MCF 10A (cell line): ENCODE measurements at regions not wholly inside any gene's neighbourhood (a gene's known extent, or its start where the extent isn't known, plus 50 kb on each side); places are given as distances from the start of the nearest gene placed in this dataset.

Experiments used
- BruUV-seq: library from RNA; stranded (reverse); fragments of 400-500 nt; replicated peaks from 2 replicates; lab custom pipeline; 2021; lab: Mats Ljungman, UMichigan
- CTCF ChIA-PET: fragments of 300-600 bp; sonication (Branson Sonifier 250); formaldehyde crosslinking; extraction: SDS; loops from one replicate; lab custom pipeline; 2021; ENCODE audit warnings: antibody characterized with exemption, inconsistent platforms; lab: Yijun Ruan, JAX
- POLR2A ChIA-PET: fragments of 300-600, 350-650 bp; sonication (Branson Sonifier 250); formaldehyde crosslinking; extraction: SDS; loops from one replicate; lab custom pipeline; 2020; ENCODE audit warnings: antibody characterized with exemption, inconsistent platforms; lab: Yijun Ruan, JAX
- DNase-seq: peaks from one replicate; pipeline ENCODE4 v3.0.0-alpha.2; 2018; ENCODE audit not compliant: unreplicated experiment
- H3K27ac Mint-ChIP-seq: one replicate; pipeline ENCODE4 v1.8.0; 2022; ENCODE audit warnings: mild to moderate bottlenecking, low read depth, mixed read lengths; ENCODE audit not compliant: unreplicated experiment
- H3K27me3 Mint-ChIP-seq: one replicate; pipeline ENCODE4 v1.8.0; 2022; ENCODE audit warnings: mixed read lengths; ENCODE audit not compliant: insufficient read depth, unreplicated experiment
- H3K36me3 Mint-ChIP-seq: one replicate; pipeline ENCODE4 v1.8.0; 2022; ENCODE audit warnings: mild to moderate bottlenecking, moderate library complexity, mixed read lengths; ENCODE audit not compliant: insufficient read depth, unreplicated experiment
- H3K4me1 Mint-ChIP-seq: one replicate; pipeline ENCODE4 v1.8.0; 2022; ENCODE audit warnings: mixed read lengths; ENCODE audit not compliant: insufficient read depth, unreplicated experiment
- H3K4me3 Mint-ChIP-seq: one replicate; pipeline ENCODE4 v1.8.0; 2022; ENCODE audit warnings: mild to moderate bottlenecking, moderate library complexity, mixed read lengths; ENCODE audit not compliant: unreplicated experiment
- H3K9me3 Mint-ChIP-seq: one replicate; pipeline ENCODE4 v1.8.0; 2022; ENCODE audit warnings: mixed read lengths; ENCODE audit not compliant: unreplicated experiment
- CTCF ChIP-seq: fragments of 200-600 bp; IDR thresholded peaks from one replicate; pipeline ENCODE4 v1.8.0; 2022; ENCODE audit warnings: antibody characterized with exemption, mild to moderate bottlenecking; ENCODE audit not compliant: unreplicated experiment
- intact Hi-C: fragments of 100-400 bp; cut with micrococcal nuclease; formaldehyde crosslinking; loops from 2 replicates; pipeline ENCODE4 v1.14.1; 2022

- ChIA-PET CTCF (no interaction called here), POLR2A (no interaction called here)
- Mint-ChIP-seq H3K27ac (no peak overlapping the region), H3K4me3 (no peak overlapping the region), H3K9me3 (no peaks in the 10 kb centered on the region), H3K36me3 (no peaks in the 10 kb centered on the region), H3K4me1 (no peaks in the 10 kb centered on the region), H3K27me3 (peaks cover 20% of the 10 kb centered on the region)
- intact Hi-C loops: no loop called here
- BruUV-seq: no TSS peak
- no peak for DNase-seq
- TF ChIP-seq CTCF: no peak
Observed at GRCh38 chr1:36624466-36624865, 141.8 kb upstream of the CSF3R start.

- POLR2A ChIA-PET: no interaction called here
- DNase-seq: no peak
Observed at GRCh38 chr1:36622741-36623648, 140.3 kb upstream of the CSF3R start.

GRCh38 chr1:36621531-36621930 lies 138.8 kb upstream of the CSF3R start:
- intact Hi-C loops: no loop called here

More at GRCh38 chr1:36622741-36623648, 140.3 kb upstream of the CSF3R start:
- CTCF ChIA-PET: no interaction called here
- H3K9me3 Mint-ChIP-seq: no peaks in the 10 kb centered on the region
- no TSS peak for BruUV-seq
- no peak for TF ChIP-seq CTCF
- peaks cover 20% of the 10 kb centered on the region for H3K27me3 Mint-ChIP-seq
- H3K27ac Mint-ChIP-seq: no peak overlapping the region
- H3K4me1 Mint-ChIP-seq: no peaks in the 10 kb centered on the region
- no peaks in the 10 kb centered on the region for H3K36me3 Mint-ChIP-seq
- no peak overlapping the region for H3K4me3 Mint-ChIP-seq
- intact Hi-C loops: no loop called here

More at GRCh38 chr1:36621531-36621930, 138.8 kb upstream of the CSF3R start:
- no peaks in the 10 kb centered on the region for H3K9me3 Mint-ChIP-seq
- CTCF ChIA-PET: interaction anchor here (0.6 to 1.4 kb wide), 2 partner anchors 12 to 776 kb away, joined by 3 to 4 read pairs; no protein-coding TSS in a partner anchor
- H3K4me3 Mint-ChIP-seq: no peak overlapping the region
- POLR2A ChIA-PET: no interaction called here
- H3K27me3 Mint-ChIP-seq: peaks cover 14% of the 10 kb centered on the region
- no TSS peak for BruUV-seq
- no peak for DNase-seq
- TF ChIP-seq CTCF: no peak
- H3K27ac Mint-ChIP-seq: no peak overlapping the region
- no peaks in the 10 kb centered on the region for H3K36me3 Mint-ChIP-seq
- no peaks in the 10 kb centered on the region for H3K4me1 Mint-ChIP-seq
